GM23338 (cell line): ENCODE measurements at regions not wholly inside any gene's neighbourhood (a gene's known extent, or its start where the extent isn't known, plus 50 kb on each side); places are given as distances from the start of the nearest gene placed in this dataset.

Experiments
- CREB1 ChIP-seq: fragments of 250-450 bp; sonication (Bioruptor Pico); IDR thresholded peaks from 2 replicates; pipeline ENCODE4 v1.5.0; 2020; ENCODE audit warnings: low read depth, mild to moderate bottlenecking, moderate library complexity
- EZH2 ChIP-seq: fragments of 200-600 bp; sonication (generic); IDR thresholded peaks from one replicate; pipeline ENCODE4 v1.8.0; 2017; ENCODE audit warnings: antibody characterized with exemption, mild to moderate bottlenecking, low read depth; ENCODE audit not compliant: unreplicated experiment
- JUNB ChIP-seq: IDR thresholded peaks from one replicate; pipeline ENCODE4 v1.6.1; 2016; ENCODE audit warnings: antibody characterized with exemption; ENCODE audit not compliant: unreplicated experiment
- POLR2AphosphoS5 ChIP-seq: IDR thresholded peaks from 2 replicates; pipeline ENCODE4 v1.6.1; 2016; ENCODE audit warnings: antibody characterized with exemption, low read depth
- ZNF114 ChIP-seq: fragments of 250-450 bp; sonication (Bioruptor Pico); IDR thresholded peaks from 2 replicates; pipeline ENCODE4 v1.5.0; 2020; ENCODE audit warnings: mild to moderate bottlenecking, moderate library complexity
- ZNF331 ChIP-seq: fragments of 250-450 bp; sonication (Bioruptor Pico); IDR thresholded peaks from 2 replicates; pipeline ENCODE4 v1.5.0; 2020; ENCODE audit warnings: low read depth, mild to moderate bottlenecking, moderate library complexity
- TF ChIP-seq, protein P1 (sequence below), 2 experiments: fragments of 200-600 bp in 1 of 2; sonication (generic) in 1 of 2; conservative IDR thresholded peaks; 2 replicates each; pipeline versions ENCODE4 v1.5.1 to v1.6.1; 2016 to 2017; ENCODE audit warnings: antibody characterized with exemption in 2 of 2, low read depth in 2 of 2, mild to moderate bottlenecking in 2 of 2, moderate library complexity in 1 of 2
- TF ChIP-seq, protein P2 (sequence below): IDR thresholded peaks from one replicate; pipeline ENCODE4 v1.6.1; 2018; ENCODE audit warnings: antibody characterized with exemption; ENCODE audit not compliant: unreplicated experiment
- TF ChIP-seq, protein P3 (sequence below): fragments of 250-450 bp; sonication (Bioruptor Pico); IDR thresholded peaks from 2 replicates; pipeline ENCODE4 v1.5.0; 2020; ENCODE audit warnings: mild to moderate bottlenecking, moderate library complexity

DNA sequence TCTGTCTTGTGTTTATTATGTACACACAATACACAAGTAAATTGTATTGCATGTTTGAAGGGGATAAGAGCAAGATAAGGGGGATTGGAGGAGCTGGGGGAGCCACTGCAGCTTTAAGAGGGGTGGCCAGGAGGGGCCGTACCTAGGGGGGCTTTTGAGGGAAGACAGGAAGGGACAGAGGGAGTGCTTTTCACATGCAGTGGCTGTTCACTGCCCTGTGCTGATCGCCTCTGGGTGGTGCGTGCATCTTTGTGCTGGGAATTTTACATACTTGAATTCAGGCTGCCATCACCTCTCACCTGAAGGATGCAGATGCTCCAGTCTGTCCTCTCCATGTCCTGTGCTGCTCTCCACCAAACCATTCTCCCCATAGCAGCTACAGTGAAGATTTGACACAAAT is 179.5 kb downstream of the PTPRU start:
- TF ChIP-seq, protein P1, sequence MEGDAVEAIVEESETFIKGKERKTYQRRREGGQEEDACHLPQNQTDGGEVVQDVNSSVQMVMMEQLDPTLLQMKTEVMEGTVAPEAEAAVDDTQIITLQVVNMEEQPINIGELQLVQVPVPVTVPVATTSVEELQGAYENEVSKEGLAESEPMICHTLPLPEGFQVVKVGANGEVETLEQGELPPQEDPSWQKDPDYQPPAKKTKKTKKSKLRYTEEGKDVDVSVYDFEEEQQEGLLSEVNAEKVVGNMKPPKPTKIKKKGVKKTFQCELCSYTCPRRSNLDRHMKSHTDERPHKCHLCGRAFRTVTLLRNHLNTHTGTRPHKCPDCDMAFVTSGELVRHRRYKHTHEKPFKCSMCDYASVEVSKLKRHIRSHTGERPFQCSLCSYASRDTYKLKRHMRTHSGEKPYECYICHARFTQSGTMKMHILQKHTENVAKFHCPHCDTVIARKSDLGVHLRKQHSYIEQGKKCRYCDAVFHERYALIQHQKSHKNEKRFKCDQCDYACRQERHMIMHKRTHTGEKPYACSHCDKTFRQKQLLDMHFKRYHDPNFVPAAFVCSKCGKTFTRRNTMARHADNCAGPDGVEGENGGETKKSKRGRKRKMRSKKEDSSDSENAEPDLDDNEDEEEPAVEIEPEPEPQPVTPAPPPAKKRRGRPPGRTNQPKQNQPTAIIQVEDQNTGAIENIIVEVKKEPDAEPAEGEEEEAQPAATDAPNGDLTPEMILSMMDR (conservative IDR thresholded peaks at IDR 0.05; ENCODE audit: low read depth in 2 of 2) = 0 out of 4 replicates have a peak, but pooled peaks of 1 of the 2 experiments have one; percentile 6
- no peak for TF ChIP-seq EZH2
- TF ChIP-seq, protein P2, sequence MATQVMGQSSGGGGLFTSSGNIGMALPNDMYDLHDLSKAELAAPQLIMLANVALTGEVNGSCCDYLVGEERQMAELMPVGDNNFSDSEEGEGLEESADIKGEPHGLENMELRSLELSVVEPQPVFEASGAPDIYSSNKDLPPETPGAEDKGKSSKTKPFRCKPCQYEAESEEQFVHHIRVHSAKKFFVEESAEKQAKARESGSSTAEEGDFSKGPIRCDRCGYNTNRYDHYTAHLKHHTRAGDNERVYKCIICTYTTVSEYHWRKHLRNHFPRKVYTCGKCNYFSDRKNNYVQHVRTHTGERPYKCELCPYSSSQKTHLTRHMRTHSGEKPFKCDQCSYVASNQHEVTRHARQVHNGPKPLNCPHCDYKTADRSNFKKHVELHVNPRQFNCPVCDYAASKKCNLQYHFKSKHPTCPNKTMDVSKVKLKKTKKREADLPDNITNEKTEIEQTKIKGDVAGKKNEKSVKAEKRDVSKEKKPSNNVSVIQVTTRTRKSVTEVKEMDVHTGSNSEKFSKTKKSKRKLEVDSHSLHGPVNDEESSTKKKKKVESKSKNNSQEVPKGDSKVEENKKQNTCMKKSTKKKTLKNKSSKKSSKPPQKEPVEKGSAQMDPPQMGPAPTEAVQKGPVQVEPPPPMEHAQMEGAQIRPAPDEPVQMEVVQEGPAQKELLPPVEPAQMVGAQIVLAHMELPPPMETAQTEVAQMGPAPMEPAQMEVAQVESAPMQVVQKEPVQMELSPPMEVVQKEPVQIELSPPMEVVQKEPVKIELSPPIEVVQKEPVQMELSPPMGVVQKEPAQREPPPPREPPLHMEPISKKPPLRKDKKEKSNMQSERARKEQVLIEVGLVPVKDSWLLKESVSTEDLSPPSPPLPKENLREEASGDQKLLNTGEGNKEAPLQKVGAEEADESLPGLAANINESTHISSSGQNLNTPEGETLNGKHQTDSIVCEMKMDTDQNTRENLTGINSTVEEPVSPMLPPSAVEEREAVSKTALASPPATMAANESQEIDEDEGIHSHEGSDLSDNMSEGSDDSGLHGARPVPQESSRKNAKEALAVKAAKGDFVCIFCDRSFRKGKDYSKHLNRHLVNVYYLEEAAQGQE = no peak
- TF ChIP-seq CREB1 = no peak
- no peak for TF ChIP-seq POLR2AphosphoS5
- TF ChIP-seq JUNB = no peak
- TF ChIP-seq, protein P3, sequence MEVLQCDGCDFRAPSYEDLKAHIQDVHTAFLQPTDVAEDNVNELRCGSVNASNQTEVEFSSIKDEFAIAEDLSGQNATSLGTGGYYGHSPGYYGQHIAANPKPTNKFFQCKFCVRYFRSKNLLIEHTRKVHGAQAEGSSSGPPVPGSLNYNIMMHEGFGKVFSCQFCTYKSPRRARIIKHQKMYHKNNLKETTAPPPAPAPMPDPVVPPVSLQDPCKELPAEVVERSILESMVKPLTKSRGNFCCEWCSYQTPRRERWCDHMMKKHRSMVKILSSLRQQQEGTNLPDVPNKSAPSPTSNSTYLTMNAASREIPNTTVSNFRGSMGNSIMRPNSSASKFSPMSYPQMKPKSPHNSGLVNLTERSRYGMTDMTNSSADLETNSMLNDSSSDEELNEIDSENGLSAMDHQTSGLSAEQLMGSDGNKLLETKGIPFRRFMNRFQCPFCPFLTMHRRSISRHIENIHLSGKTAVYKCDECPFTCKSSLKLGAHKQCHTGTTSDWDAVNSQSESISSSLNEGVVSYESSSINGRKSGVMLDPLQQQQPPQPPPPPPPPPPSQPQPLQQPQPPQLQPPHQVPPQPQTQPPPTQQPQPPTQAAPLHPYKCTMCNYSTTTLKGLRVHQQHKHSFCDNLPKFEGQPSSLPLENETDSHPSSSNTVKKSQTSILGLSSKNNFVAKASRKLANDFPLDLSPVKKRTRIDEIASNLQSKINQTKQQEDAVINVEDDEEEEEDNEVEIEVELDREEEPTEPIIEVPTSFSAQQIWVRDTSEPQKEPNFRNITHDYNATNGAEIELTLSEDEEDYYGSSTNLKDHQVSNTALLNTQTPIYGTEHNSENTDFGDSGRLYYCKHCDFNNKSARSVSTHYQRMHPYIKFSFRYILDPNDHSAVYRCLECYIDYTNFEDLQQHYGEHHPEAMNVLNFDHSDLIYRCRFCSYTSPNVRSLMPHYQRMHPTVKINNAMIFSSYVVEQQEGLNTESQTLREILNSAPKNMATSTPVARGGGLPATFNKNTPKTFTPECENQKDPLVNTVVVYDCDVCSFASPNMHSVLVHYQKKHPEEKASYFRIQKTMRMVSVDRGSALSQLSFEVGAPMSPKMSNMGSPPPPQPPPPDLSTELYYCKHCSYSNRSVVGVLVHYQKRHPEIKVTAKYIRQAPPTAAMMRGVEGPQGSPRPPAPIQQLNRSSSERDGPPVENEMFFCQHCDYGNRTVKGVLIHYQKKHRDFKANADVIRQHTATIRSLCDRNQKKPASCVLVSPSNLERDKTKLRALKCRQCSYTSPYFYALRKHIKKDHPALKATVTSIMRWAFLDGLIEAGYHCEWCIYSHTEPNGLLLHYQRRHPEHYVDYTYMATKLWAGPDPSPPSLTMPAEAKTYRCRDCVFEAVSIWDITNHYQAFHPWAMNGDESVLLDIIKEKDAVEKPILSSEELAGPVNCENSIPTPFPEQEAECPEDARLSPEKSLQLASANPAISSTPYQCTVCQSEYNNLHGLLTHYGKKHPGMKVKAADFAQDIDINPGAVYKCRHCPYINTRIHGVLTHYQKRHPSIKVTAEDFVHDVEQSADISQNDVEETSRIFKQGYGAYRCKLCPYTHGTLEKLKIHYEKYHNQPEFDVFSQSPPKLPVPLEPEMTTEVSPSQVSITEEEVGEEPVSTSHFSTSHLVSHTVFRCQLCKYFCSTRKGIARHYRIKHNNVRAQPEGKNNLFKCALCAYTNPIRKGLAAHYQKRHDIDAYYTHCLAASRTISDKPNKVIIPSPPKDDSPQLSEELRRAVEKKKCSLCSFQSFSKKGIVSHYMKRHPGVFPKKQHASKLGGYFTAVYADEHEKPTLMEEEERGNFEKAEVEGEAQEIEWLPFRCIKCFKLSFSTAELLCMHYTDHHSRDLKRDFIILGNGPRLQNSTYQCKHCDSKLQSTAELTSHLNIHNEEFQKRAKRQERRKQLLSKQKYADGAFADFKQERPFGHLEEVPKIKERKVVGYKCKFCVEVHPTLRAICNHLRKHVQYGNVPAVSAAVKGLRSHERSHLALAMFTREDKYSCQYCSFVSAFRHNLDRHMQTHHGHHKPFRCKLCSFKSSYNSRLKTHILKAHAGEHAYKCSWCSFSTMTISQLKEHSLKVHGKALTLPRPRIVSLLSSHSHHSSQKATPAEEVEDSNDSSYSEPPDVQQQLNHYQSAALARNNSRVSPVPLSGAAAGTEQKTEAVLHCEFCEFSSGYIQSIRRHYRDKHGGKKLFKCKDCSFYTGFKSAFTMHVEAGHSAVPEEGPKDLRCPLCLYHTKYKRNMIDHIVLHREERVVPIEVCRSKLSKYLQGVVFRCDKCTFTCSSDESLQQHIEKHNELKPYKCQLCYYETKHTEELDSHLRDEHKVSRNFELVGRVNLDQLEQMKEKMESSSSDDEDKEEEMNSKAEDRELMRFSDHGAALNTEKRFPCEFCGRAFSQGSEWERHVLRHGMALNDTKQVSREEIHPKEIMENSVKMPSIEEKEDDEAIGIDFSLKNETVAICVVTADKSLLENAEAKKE (CRISPR knock-in tag) = no peak
- no peak for TF ChIP-seq ZNF331 (CRISPR knock-in tag)
- TF ChIP-seq ZNF114 (CRISPR knock-in tag) = no peak
